GM12875 (cell line): ENCODE measurements at regions not wholly inside any gene's neighbourhood (a gene's known extent, or its start where the extent isn't known, plus 50 kb on each side); places are given as distances from the start of the nearest gene placed in this dataset.
A peak's percentile ranks its signal among the peaks of the same experiment; 100 is the strongest.

Experiments
- H3K4me3 ChIP-seq: one replicate; pipeline ENCODE4 v1.5.1; 2011; ENCODE audit warnings: low read depth, low read length, control low read depth
- TF ChIP-seq, protein P1 (sequence below): IDR thresholded peaks from 2 replicates; pipeline ENCODE4 v1.5.1; 2011; ENCODE audit warnings: low read depth, mild to moderate bottlenecking, control low read depth, inconsistent platforms, low read length, moderate library complexity, borderline replicate concordance; ENCODE audit not compliant: insufficient read depth

DNA sequence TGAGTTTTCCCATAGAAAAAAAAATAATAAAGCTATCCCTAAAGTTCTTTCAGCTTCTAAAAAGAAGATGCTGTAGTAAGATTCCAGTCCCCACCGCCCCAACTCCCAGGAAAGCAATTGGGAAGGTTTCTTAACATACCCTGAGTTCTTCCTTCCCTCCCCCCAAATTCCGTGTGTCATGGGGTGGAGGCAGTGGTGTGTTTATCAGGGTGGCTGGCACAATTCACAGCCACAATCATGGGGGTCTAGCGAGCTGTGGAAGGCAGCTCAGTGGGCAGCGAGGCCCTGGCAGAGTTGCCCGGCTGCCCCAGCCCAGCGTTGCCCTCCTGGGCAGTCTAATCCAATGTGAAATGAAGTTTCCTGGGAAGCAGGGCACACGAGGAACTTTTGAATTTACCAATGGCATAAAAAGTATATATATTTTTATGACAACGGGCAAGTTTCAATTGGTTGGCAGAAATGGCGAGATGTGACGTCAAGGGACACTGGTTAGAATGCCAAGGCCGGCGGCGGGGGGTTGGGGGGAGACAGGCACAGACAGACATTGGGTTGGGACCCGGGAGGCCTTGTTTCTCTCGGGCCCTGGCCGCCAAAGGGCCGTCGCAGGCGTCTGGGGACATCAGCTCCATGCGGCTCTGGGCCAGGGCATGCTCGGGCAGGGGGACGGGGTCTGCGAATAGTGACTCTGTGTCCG is 80.7 kb upstream of the PPARA start:
- peak overlapping the region; percentile 96 for H3K4me3 ChIP-seq
- TF ChIP-seq, protein P1, sequence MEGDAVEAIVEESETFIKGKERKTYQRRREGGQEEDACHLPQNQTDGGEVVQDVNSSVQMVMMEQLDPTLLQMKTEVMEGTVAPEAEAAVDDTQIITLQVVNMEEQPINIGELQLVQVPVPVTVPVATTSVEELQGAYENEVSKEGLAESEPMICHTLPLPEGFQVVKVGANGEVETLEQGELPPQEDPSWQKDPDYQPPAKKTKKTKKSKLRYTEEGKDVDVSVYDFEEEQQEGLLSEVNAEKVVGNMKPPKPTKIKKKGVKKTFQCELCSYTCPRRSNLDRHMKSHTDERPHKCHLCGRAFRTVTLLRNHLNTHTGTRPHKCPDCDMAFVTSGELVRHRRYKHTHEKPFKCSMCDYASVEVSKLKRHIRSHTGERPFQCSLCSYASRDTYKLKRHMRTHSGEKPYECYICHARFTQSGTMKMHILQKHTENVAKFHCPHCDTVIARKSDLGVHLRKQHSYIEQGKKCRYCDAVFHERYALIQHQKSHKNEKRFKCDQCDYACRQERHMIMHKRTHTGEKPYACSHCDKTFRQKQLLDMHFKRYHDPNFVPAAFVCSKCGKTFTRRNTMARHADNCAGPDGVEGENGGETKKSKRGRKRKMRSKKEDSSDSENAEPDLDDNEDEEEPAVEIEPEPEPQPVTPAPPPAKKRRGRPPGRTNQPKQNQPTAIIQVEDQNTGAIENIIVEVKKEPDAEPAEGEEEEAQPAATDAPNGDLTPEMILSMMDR = no peak

DNA sequence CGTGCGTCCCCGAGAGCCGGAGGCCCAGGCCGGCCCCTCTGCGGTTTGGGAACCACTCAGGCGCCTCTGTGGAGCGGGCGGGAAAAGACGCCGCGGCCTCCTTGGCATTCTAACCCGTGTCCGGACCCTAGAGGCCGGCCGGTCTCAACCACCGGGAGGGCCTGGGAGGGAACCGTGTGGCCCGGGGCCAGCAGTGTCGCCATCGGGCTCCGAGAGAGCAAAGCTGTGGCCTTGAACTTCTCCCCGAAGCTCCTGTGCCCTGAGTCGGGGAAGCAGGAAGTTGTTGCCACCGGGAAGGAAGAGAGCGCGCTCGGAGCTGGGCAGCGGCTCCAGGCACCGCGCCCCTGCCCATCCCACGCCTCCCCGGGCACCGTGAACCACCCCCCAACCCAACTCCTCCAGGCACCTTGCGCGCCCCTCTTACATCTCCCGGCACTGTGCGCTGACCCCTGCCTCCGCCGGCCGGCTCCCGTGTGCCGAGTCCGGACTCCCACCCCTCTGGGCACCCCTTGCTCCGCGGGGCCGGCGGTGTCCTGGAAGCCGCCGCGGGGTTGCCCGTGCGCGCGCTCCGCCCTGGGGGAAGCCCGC is 80.0 kb upstream of the PPARA start:
- peak overlapping the region; percentile 96 for H3K4me3 ChIP-seq
- TF ChIP-seq, protein P1 = no peak

- peak overlapping the region; percentile 96 for H3K4me3 ChIP-seq
- TF ChIP-seq, protein P1 = no peak
Observed at GRCh38 chr22:46070803-46071450, 79.4 kb upstream of the PPARA start.

DNA sequence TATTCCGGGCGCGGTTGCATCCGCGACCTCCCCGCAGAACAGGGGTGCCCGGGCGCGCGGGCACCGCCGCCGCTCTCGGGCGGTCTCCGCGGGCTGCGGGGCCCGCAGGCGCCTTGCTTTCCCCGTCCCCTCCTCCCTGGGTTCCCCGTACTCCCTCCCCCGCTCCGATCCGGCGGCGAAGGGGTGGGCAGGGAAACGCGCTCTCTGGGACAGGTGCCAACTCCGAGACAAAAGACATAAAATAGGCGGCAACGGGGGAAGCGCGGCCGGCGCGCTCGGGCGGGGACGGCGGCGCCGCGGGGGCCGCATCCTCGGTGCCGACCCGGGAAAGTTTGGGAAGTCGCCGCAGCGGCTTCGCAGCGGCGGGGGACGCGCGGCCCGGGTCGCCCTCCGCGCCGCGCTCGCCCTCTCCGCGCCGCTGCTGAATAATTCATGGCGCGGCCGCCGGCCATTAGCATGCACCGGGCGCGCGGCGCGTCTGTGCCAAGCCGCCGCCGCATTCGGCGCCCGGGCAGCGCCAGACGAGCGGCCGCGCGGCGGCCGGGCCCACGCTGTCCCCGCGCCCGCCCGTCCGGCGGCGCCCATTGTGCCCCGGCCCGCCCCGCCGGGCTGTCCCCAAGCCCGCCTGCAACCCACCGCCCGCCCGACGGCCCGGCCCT is 78.7 kb upstream of the PPARA start:
- TF ChIP-seq, protein P1 = no peak
- peak overlapping the region; percentile 96 for H3K4me3 ChIP-seq

- peak overlapping the region; percentile 96 for H3K4me3 ChIP-seq
- TF ChIP-seq, protein P1 = no peak
Observed at GRCh38 chr22:46072110-46072881, 78.0 kb upstream of the PPARA start.

DNA sequence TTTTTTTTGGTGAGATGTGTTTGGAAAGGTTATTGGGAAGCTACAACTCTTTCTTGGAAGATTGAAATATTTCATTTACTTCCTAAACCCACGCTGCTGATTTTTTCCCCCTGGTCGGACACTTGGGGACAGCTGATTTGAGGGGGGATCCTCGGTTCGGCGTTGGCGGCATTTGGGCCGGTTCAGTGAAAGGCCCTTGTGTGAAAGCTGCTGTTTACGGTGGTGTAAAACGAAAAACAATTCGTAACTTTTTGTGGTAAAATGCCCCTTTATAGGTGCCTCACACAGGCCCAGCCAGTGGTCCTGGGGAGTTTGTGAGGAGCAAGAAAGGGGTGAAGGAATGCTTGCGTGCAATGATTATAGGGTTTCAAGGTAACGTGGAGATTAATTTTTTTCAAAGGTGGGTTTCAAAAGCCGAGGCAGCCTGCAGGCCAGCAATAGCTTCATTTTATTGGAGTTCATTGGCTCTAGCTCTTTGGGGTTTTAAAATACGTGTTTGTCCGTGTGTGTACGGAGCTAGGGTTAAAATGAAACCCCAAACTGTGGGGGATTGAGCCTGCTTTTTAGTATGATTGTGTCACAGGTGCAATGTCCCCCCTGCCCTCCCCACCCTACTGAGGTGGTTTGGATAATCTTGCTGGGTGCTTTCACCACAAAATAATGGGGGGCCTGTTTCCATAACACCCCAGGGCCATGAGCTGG is 77.2 kb upstream of the PPARA start:
- TF ChIP-seq, protein P1 = no peak
- H3K4me3 ChIP-seq = peak overlapping the region; percentile 96
